GM12878 (cell line): ENCODE measurements at regions not wholly inside any gene's neighbourhood (a gene's known extent, or its start where the extent isn't known, plus 50 kb on each side); places are given as distances from the start of the nearest gene placed in this dataset.

Experiments
- BMI1 ChIP-seq: fragments of 450-650 bp; IDR thresholded peaks from 2 replicates; pipeline ENCODE4 v1.6.1; 2016; ENCODE audit warnings: mild to moderate bottlenecking, moderate library complexity, borderline replicate concordance
- CEBPB ChIP-seq, 2 experiments: fragments of 150-350 bp in 1 of 2; IDR thresholded peaks; 2 replicates each; pipeline ENCODE4 v1.6.1; 2012 to 2014; ENCODE audit warnings: low read depth in 2 of 2, low read length in 2 of 2, borderline replicate concordance in 1 of 2, inconsistent platforms in 1 of 2
- CTCF ChIP-seq, 3 experiments: IDR thresholded peaks in 2 of 3; conservative IDR thresholded peaks in 1 of 3; 2 replicates each; pipeline ENCODE4 v1.5.1; 2011; ENCODE audit warnings: low read depth in 3 of 3, low read length in 3 of 3, mild to moderate bottlenecking in 3 of 3, control low read depth in 2 of 3, moderate library complexity in 2 of 3, inconsistent platforms in 1 of 3, mixed read lengths in 1 of 3; ENCODE audit not compliant: control insufficient read depth in 2 of 3, insufficient read depth in 1 of 3; ENCODE audit errors: extremely low read depth in 1 of 3
- EP300 ChIP-seq, 2 experiments: fragments of 150-350 bp in 1 of 2; IDR thresholded peaks; 2 replicates each; pipeline ENCODE4 v1.6.1; 2011 to 2012; ENCODE audit warnings: low read depth in 2 of 2, low read length in 2 of 2, borderline replicate concordance in 1 of 2, improper control_type of control experiment in 1 of 2, inconsistent platforms in 1 of 2; ENCODE audit not compliant: control insufficient read depth in 1 of 2
- EZH2 ChIP-seq: IDR thresholded peaks from 2 replicates; pipeline ENCODE4 v1.6.1; 2012; ENCODE audit warnings: low read depth, mild to moderate bottlenecking, control low read depth, inconsistent platforms, low read length, borderline replicate concordance; ENCODE audit not compliant: control insufficient read depth
- PKNOX1 ChIP-seq: fragments of 450-650 bp; IDR thresholded peaks from 2 replicates; pipeline ENCODE4 v1.6.1; 2016; ENCODE audit warnings: mild to moderate bottlenecking
- POLR2A ChIP-seq: IDR thresholded peaks from 2 replicates; pipeline ENCODE4 v1.6.1; 2011; ENCODE audit warnings: low read depth, mild to moderate bottlenecking, low read length
- POU2F2 ChIP-seq: IDR thresholded peaks from 3 replicates; pipeline ENCODE4 v1.6.1; 2011; ENCODE audit warnings: low read depth, mild to moderate bottlenecking, low read length, borderline replicate concordance
- SRF ChIP-seq, 2 experiments: IDR thresholded peaks; 2 replicates each; pipeline ENCODE4 v1.6.1; 2011; ENCODE audit warnings: low read depth in 2 of 2, low read length in 2 of 2, mild to moderate bottlenecking in 1 of 2, moderate library complexity in 1 of 2
- TF ChIP-seq, protein P1 (sequence below): fragments of 150-350 bp; IDR thresholded peaks from 2 replicates; pipeline ENCODE4 v1.6.1; 2016; ENCODE audit warnings: low read depth, low read length

- TF ChIP-seq CEBPB (IDR thresholded peaks at IDR 0.05; ENCODE audit: borderline replicate concordance in 1 of 2, low read depth in 2 of 2, low read length in 2 of 2) (no peak), EP300 (IDR thresholded peaks at IDR 0.05; ENCODE audit: borderline replicate concordance in 1 of 2, control insufficient read depth in 1 of 2, low read depth in 2 of 2, low read length in 2 of 2) (no peak), BMI1 (no peak), SRF (IDR thresholded peaks at IDR 0.05; ENCODE audit: low read depth in 2 of 2, low read length in 2 of 2) (no peak), POLR2A (no peak), EZH2 (no peak), POU2F2 (no peak), CTCF (IDR thresholded peaks at IDR 0.05 in 2 of 3, conservative IDR thresholded peaks at IDR 0.05 in 1 of 3; ENCODE audit: control insufficient read depth in 2 of 3, extremely low read depth in 1 of 3, insufficient read depth in 1 of 3, low read depth in 3 of 3, low read length in 3 of 3) (no peak), PKNOX1 (no peak)
- TF ChIP-seq, protein P1, sequence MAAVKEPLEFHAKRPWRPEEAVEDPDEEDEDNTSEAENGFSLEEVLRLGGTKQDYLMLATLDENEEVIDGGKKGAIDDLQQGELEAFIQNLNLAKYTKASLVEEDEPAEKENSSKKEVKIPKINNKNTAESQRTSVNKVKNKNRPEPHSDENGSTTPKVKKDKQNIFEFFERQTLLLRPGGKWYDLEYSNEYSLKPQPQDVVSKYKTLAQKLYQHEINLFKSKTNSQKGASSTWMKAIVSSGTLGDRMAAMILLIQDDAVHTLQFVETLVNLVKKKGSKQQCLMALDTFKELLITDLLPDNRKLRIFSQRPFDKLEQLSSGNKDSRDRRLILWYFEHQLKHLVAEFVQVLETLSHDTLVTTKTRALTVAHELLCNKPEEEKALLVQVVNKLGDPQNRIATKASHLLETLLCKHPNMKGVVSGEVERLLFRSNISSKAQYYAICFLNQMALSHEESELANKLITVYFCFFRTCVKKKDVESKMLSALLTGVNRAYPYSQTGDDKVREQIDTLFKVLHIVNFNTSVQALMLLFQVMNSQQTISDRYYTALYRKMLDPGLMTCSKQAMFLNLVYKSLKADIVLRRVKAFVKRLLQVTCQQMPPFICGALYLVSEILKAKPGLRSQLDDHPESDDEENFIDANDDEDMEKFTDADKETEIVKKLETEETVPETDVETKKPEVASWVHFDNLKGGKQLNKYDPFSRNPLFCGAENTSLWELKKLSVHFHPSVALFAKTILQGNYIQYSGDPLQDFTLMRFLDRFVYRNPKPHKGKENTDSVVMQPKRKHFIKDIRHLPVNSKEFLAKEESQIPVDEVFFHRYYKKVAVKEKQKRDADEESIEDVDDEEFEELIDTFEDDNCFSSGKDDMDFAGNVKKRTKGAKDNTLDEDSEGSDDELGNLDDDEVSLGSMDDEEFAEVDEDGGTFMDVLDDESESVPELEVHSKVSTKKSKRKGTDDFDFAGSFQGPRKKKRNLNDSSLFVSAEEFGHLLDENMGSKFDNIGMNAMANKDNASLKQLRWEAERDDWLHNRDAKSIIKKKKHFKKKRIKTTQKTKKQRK, result no peak
Measured at GRCh38 chr12:66800046-66800445, 121.2 kb upstream of the GRIP1 start.
